ENCODE measurements at regions not wholly inside any gene's neighbourhood (a gene's known extent, or its start where the extent isn't known, plus 50 kb on each side); places are given as distances from the start of the nearest gene placed in this dataset.

DNA sequence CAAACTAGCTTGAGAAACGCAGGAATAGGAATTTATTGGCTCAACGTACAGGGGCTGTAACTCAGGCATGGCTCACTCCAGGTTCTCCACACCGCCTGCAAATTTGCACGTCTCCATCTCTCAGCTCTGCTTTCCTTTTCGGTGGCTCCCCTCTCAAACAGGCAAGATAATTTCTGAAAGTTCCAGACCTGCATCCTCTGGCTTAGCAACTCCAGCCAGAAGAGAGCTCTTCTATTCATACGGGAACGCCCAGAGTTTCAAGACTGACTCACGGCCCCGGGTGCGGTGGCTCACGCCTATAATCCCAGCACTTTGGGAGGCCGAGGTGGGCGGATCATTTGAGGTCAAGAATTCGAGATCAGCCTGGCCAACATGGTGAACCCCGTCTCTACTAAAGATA lies 139.7 kb upstream of the BNIP2 start (continued):
- TF ChIP-seq, protein P1, sequence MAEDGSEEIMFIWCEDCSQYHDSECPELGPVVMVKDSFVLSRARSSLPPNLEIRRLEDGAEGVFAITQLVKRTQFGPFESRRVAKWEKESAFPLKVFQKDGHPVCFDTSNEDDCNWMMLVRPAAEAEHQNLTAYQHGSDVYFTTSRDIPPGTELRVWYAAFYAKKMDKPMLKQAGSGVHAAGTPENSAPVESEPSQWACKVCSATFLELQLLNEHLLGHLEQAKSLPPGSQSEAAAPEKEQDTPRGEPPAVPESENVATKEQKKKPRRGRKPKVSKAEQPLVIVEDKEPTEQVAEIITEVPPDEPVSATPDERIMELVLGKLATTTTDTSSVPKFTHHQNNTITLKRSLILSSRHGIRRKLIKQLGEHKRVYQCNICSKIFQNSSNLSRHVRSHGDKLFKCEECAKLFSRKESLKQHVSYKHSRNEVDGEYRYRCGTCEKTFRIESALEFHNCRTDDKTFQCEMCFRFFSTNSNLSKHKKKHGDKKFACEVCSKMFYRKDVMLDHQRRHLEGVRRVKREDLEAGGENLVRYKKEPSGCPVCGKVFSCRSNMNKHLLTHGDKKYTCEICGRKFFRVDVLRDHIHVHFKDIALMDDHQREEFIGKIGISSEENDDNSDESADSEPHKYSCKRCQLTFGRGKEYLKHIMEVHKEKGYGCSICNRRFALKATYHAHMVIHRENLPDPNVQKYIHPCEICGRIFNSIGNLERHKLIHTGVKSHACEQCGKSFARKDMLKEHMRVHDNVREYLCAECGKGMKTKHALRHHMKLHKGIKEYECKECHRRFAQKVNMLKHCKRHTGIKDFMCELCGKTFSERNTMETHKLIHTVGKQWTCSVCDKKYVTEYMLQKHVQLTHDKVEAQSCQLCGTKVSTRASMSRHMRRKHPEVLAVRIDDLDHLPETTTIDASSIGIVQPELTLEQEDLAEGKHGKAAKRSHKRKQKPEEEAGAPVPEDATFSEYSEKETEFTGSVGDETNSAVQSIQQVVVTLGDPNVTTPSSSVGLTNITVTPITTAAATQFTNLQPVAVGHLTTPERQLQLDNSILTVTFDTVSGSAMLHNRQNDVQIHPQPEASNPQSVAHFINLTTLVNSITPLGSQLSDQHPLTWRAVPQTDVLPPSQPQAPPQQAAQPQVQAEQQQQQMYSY (CRISPR knock-in tag; IDR thresholded peaks at IDR 0.05): no peak
- TF ChIP-seq ELF4 (CRISPR knock-in tag; IDR thresholded peaks at IDR 0.05; ENCODE audit: low read depth): no peak
- TF ChIP-seq TCF7 (CRISPR knock-in tag; IDR thresholded peaks at IDR 0.05; ENCODE audit: low read depth): no peak
- TF ChIP-seq ESRRA (CRISPR knock-in tag; IDR thresholded peaks at IDR 0.05; ENCODE audit: borderline replicate concordance): no peak
- TF ChIP-seq, protein P2, sequence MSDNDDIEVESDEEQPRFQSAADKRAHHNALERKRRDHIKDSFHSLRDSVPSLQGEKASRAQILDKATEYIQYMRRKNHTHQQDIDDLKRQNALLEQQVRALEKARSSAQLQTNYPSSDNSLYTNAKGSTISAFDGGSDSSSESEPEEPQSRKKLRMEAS (CRISPR knock-in tag; IDR thresholded peaks at IDR 0.05): no peak
- TF ChIP-seq ZNF396 (CRISPR knock-in tag; IDR thresholded peaks at IDR 0.05; ENCODE audit: borderline replicate concordance): no peak
- TF ChIP-seq, protein P3, sequence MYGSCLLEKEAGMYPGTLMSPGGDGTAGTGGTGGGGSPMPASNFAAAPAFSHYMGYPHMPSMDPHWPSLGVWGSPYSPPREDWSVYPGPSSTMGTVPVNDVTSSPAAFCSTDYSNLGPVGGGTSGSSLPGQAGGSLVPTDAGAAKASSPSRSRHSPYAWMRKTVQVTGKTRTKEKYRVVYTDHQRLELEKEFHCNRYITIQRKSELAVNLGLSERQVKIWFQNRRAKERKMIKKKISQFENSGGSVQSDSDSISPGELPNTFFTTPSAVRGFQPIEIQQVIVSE (CRISPR knock-in tag; IDR thresholded peaks at IDR 0.05; ENCODE audit: borderline replicate concordance): no peak
- no peak for TF ChIP-seq EMX1 (CRISPR knock-in tag; IDR thresholded peaks at IDR 0.05)

DNA sequence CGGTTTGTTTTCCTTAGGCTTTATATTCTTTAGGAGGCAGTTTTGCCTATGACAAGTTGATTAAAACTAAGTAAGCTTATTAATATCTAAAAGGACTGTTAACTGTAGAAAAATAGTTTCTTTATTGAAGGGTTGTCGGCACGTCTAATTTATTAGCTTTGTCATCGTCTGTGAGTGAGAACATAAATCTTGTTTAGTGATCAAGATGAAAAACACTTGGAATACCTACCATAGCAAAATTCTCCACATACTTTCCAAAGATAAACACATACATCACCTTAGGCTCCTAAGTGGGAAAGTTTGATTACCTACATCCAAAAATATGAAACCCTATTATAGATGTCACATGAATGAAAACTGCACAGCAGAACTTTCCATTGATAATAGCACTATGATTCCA lies 139.1 kb upstream of the BNIP2 start:
- ChIA-PET CTCF (interaction anchor here (1.0 kb wide), 1 partner anchor 90 kb away, joined by 3 read pairs; no protein-coding TSS in a partner anchor), POLR2A (no interaction called here)

More for the DNA sequence above, 139.1 kb upstream of the BNIP2 start:
- Mint-ChIP-seq H3K9me3 (peaks cover 13% of the 10 kb centered on the region), H3K4me3 (no peak overlapping the region), H3K4me1 (0 out of 2 replicates have a peak, but pooled peaks cover 6% of the 10 kb centered on the region), H3K27me3 (ENCODE audit: low read depth) (no peaks in the 10 kb centered on the region), H3K36me3 (no peaks in the 10 kb centered on the region), H3K27ac (no peak overlapping the region)
- TF ChIP-seq ZNF281 (CRISPR knock-in tag; IDR thresholded peaks at IDR 0.05) (no peak), PREB (CRISPR knock-in tag; IDR thresholded peaks at IDR 0.05; ENCODE audit: borderline replicate concordance) (no peak), PRRX2 (CRISPR knock-in tag; IDR thresholded peaks at IDR 0.05) (no peak), GRHL2 (CRISPR knock-in tag; IDR thresholded peaks at IDR 0.05; ENCODE audit: insufficient replicate concordance, severe bottlenecking) (no peak), HMGA2 (CRISPR knock-in tag; IDR thresholded peaks at IDR 0.05) (no peak), ATF1 (CRISPR knock-in tag; IDR thresholded peaks at IDR 0.05) (no peak)
- TF ChIP-seq, protein P4, sequence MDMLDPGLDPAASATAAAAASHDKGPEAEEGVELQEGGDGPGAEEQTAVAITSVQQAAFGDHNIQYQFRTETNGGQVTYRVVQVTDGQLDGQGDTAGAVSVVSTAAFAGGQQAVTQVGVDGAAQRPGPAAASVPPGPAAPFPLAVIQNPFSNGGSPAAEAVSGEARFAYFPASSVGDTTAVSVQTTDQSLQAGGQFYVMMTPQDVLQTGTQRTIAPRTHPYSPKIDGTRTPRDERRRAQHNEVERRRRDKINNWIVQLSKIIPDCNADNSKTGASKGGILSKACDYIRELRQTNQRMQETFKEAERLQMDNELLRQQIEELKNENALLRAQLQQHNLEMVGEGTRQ (CRISPR knock-in tag; IDR thresholded peaks at IDR 0.05): no peak
- TF ChIP-seq, protein P5, sequence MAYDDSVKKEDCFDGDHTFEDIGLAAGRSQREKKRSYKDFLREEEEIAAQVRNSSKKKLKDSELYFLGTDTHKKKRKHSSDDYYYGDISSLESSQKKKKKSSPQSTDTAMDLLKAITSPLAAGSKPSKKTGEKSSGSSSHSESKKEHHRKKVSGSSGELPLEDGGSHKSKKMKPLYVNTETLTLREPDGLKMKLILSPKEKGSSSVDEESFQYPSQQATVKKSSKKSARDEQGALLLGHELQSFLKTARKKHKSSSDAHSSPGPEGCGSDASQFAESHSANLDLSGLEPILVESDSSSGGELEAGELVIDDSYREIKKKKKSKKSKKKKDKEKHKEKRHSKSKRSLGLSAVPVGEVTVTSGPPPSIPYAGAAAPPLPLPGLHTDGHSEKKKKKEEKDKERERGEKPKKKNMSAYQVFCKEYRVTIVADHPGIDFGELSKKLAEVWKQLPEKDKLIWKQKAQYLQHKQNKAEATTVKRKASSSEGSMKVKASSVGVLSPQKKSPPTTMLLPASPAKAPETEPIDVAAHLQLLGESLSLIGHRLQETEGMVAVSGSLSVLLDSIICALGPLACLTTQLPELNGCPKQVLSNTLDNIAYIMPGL (CRISPR knock-in tag; IDR thresholded peaks at IDR 0.05): no peak
- ATAC-seq (no peak), DNase-seq (ENCODE audit: low spot score) (no peak)

Data from WTC11 (cell line).